T1000 (cell line): ENCODE measurements at regions not wholly inside any gene's neighbourhood (a gene's known extent, or its start where the extent isn't known, plus 50 kb on each side); places are given as distances from the start of the nearest gene placed in this dataset.
"Not testable (repeated sequence)": the region's sequence is repeated elsewhere in the genome, so short reads cannot be mapped to it uniquely, and the experiment has no call there.

Experiments used
- DNase-seq: peaks from one replicate; lab custom pipeline; 2025; ENCODE audit warnings: mixed read lengths; lab: John Stamatoyannopoulos, UW

DNA sequence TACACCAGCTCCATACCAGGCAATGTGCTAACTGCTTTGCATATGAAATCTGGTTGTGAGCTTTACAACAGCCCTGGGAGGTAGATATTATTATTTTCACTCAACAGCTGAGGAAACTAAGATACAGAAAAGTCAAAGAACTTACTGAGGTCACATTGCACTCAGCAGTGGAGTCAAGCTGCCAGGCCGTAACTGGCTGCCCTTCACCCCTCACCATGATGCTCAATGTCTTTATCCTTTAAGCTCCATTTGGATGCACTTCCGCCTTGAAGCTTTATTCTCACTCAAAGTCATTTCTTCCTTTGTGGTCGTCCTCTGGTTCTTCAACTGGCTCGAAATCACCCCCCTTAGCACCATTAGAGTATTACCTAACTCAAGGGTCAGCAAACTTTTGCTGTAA is 81.7 kb upstream of the RALGPS2 start:
- no peak for DNase-seq

DNA sequence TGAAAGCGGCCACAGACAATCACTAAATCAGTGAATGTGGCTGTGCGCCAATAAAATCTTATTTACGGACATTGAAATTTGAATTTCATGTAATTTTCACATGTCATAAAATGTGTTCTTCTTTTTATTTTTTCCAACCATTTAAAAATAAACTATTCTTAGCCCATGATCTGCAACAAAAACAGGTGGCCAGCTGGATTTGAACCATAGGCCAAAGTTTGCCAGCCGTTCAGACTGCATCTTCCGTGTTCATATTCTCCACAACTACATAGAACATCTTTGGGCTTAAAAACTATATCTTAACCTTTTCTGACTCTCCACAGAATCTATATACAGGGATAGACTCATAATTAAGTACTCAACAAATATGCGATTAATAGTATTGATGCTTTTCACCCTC is 81.2 kb upstream of the RALGPS2 start:
- no peak for DNase-seq

DNA sequence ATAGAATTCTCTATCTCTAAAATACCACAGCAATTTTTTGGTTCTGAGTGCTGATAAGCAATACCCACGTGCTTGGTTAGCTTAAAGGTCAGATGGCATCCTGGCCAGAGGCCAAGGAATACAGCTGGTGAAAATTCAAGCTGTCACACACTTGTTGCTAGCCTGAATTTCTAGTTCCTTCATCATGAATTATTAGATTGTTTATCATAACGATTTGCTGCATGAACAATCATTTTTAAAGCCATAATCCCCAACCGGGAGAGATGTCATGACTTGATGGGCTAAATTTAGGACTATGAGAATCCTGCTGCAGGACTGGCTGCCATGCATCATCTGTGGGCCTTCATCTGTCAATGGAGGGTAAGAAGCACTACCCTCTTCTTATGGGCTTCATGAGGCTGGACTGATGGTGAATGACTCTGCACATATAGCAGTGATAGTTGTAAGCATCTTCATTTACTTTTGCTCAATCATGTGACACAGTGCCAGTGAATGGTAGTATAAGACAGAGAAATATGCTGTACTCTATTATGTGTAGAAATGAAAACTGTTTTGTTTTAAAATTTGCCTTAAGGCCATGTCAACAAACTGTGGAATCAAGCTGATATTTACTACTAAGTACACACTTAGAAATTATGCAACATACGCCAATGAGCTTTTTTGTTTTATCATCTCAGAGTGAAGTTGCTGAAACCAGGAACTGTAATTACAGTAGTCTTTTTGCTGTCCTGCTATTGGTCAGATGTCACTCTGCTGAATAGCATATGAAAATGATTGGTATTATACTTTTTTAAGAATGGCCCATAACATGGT is 80.5 kb upstream of the RALGPS2 start:
- DNase-seq, result no peak

DNA sequence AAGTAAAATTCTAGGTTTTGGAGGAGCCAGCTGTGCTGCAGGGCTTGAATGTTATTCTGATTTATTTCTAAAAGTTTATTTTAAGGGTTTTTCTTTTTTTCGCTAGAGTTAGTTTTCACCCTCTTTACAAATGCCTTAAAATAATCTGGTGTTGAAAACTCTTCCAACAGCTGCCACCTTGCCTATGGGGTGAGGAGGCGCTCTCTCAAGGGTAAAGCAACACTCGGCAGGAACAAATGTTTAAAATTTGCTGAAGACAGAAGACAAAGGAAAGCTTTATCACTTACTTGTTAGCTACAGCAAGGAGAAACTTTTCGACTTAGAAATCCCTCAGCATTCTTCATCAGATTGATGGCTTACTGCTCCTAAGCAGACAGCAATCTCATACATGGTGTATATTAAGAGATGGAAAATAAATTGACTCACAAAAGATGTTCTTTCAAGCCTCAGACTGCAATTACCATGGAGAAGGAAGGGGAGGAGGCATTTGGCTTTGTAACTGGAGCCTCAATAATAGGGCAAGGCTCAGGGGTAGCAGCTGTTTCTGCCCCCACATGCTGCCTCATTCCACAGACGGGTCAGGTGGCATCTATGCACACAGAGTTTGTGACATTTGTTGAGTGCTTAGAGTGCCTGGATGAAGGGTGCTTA is 79.8 kb upstream of the RALGPS2 start:
- no peak for DNase-seq

DNA sequence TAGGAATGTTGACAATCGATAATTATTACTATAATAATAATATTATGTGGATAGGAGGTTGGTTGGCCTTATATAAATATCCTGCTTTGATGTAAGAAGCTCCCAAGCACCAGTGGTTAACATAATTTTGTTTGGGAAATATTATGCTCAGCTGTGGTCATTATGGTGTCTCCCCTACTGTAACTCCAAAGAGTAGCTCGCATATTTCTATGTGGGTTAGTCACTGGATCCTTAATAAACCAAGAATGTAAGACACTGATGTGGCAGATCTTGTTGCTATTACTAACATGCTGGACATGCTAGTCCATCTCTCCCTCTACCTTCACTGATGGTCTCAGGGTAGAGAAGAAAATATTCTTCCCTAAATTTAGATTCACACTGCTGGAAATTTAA is 79.2 kb upstream of the RALGPS2 start:
- DNase-seq, result no peak

DNA sequence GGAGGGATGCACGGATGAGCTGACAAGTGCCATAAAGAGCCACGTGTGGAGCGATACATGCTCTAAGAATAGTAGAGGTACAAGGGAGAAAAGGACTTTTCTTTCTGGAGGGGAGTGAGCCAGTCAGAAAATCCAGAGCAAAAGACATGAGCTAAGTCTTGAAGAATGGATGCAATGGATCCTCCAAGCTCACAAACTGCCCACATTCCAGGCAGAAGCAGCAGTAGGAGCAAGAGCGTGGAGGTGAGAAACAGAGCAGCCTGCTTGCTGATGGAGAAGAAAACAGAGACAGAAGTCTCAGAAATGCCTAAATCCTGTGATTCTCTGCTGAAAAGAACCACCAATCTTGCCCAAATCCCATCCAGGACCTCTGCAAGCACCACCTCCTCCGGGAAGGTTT is 78.2 kb upstream of the RALGPS2 start:
- DNase-seq, result no peak

DNA sequence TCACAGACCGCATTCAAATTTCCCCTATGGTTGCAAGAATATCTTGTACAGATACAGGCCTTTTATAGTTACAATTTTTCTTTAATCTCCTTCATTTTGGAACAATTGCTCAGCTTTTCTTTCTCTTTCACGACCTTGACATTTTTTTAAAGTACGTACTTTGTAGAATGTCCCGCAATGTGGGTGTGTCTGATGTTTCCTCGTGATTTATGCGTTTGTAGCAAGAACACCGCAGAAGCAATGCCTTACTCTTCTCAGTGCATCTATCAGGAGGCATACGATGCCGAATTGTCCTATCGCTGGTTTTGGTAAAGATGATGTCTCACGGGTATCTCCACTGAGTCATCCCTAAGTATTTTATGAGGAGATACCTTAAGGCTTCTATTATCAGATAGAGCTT is 76.9 kb upstream of the RALGPS2 start:
- no peak for DNase-seq

DNA sequence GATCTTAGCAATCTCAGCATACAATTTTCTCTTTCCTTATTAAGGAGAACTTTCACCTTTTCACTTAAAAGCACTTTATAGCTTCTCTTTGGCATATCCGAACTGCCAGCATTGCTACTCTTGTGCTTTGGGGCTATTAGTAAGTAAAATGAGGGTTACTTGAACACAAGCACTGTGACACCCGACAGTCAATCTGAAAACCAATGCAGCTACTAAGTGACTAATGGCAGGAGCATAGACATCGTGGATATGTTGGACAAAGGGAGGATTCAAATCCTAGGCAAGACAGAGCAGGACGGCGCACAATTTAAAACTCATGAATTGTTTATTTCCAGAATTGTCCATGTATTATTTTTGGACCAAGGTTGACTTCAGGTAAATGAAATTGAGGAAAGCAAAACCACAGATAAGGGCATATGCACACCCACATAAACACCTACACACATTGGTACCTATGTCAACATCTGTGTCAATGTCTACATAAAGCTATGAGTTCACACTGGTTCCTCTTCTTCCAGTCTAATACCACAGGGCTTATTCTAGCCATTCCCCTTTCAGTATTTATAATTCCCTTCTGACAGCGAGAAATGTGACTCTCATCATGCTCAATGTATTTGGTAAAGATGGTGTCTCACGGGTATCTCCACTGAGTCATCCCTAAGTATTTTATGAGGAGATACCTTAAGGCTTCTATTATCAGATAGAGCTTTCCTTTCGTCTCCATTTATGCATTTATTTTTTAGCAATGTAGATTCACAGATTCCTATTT is 75.3 kb upstream of the RALGPS2 start:
- DNase-seq, result no peak

DNA sequence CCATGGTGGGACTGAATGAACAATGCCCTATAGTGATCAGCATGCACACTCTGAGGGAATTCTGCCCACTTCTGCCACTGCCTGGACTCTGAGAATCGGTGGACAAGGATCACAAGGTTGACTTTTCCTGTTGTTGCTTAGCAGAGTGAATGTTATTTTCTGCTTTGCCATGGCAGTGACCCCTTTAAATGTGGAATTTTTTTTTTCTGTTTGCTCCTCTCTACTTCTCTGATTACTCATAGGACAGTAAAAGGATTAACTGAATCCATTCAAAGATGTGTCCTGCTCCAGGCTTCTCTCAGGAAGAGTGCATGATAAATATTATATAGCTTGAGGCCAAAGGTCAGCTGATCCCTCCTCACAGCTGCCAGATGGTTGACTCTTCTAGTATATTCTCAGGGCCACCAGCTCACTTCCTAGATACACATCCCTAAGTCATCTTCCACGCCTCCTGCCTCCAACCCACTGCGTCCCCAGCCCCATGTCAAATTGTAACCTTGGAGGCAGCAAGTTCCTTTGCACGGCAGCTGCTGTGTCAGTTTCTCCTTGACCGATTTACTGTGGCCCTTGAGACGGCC is 74.0 kb upstream of the RALGPS2 start:
- peak; percentile 54 for DNase-seq

DNA sequence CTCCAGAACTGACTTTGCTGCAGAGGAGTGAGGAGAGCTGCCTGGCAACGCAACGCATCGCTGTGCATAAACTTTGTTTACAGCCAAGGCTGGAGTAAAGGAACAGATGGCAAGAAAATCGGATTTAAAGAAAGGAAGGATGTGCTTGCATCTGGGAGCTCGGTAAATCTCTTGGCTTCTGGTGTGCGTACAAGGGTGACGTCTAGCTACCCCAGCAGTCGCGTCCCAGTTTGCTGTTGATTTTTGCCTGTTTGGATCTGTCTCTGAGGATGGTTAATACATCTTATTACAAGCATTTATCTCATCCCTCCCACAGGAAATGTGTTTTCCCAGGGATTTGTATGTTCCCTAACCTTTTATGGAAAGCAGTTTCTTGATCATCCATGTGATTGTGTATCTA is 73.3 kb upstream of the RALGPS2 start:
- DNase-seq, result no peak

DNA sequence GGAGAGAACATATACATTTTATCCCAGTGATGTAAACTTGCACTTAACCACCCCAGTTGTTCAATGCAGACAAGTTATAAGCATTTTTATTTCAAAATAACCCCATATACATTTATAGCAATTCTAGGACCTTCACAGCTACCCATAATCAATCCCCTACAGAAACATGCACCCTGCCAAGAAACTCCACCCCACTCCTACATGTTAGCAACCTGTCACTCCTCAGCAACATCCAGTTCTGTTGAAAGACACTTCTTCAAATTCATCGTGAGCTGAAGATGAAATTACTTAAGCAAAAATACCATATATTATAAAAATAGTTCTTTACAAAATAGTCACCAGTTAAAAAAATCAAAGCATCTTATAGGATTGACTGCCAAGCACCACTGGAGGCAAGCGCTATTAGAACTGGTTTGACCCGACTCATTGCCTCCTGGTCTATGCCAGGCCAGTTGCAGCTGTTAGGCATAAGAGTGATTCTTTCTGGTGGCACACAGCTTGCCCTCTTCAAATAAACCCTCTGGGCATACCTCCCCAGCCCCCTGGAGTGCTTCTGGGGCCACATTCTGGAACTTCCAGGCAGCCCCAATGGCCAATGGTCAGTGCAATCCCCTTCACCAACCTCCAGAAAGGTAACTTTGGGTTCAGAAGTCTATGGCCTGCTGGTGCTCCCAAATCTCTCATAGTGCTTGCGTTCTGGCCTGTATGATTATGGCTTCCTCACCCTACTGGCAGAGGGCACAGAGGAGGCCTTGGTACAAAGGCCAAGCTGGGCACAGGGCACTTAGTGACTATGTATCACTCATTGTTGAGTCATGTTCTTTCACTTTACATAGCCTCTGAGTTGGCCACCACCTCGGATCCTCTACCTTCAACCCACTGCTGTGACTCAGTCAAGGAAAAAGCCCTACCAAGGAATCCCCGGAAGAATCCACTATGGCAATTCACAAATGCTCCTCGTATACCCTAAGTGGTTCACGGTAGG is 72.2 kb upstream of the RALGPS2 start:
- no peak for DNase-seq

DNA sequence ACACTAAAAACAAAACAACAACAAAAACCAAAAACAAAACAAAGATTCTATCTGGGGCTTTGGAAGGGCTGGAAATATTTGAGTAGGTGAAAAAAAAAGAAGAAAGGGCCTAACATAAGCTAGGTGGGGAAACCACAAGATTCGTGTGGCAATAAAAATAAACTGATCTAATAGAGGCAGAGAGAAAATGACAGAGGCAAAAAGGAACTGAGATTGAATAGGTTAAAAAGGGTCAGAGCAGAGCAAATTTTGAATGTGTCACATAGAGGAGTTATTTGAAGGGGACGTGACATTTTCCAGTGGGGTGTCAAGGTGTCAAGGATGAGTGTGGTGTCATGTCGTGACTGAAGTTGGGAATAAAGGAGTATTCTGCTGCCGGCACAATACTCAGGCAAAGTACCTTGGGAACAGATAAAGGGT is 65.2 kb upstream of the RALGPS2 start:
- DNase-seq, result no peak

DNA sequence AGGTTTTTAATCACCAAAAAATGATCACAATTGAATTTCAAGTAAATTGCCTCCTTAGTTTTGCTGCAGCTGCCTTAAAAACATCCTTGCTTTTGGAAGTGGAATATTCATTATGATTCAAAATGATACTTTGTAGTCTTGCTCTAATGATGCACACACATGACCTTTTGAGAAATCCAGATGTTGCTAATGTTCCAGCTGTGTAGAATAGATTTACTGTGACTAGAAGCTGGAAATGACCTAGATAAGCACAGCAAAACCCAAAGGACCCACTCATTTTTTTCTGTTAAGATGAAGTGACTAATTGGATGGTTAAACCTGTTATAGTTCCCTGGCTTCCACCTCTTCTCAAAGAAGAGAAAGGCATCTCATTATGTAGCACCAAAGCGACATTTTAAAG is 64.6 kb upstream of the RALGPS2 start:
- no peak for DNase-seq

DNA sequence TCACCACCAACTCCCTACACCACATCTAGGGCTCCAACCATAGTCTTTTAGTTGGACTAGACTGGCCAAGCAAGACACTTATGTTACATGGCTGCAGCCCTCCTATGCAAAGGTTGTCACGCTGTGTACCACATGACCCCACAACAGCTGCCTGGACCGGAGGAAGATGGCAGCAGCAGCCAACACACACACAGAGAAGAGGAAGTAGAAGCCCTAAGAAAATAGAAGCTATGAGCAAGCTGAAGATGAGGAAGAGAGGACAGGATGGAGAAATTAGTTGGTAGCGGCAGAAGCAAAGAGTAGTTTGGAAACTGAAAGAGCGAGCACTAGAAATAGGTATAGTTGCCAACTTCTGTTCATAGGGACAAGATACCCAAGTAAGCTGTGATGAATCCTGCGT is 60.8 kb upstream of the RALGPS2 start:
- DNase-seq, result no peak

DNA sequence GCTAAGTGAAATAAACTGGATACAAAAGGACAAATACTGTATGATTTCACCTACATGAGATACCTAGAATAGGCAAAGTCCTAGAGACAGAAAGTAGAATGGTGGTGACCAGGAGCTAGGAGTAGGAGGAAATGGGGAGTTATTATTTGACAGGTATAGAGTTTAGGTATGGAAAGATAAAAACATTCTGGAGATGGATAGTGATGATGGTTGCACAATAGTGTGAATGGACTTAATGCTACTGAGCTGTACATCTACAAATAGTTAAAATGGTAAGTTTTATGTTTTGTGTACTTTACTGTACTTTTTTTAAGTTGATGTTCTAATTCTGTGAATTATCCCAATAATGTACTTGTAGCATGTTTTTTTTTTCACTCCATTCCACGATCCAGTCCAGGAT is 59.5 kb upstream of the RALGPS2 start:
- no peak for DNase-seq

DNA sequence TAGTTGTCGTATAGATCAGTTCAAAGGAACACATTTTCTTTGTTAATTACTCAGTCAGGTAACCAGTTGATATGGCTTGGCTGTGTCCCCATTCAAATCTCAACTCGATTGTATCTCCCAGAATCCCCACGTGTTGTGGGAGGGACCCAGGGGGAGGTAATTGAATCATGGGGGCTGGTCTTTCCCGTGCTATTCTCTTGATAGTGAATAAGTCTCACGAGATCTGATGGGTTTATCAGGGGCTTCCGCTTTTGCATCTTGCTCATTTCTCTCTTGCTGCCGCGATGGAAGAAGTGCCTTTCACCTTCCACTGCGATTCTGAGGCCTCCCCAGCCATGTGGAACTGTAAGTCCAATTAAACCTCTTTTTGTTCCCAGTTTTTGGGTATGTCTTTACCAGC is 58.2 kb upstream of the RALGPS2 start:
- not testable (repeated sequence) for DNase-seq

DNA sequence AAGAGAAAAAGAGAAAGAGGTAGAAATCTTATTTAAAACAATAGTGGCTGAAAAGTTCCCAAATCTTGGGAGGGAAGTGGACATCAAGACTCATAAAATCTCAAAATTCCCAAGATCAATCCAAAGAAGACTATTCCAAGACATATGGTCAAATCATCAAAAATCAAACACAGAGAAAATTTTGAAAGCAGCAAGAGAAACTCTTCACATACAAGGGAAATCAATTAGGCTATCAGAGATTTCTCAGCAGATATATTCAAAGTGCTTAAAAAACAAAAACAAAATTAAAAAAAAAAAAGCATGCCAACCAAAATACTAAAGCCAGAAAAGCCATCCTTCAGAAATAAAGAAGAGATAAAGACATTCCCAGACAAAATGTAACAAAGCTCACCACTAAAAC is 52.6 kb upstream of the RALGPS2 start:
- DNase-seq, result no peak

DNA sequence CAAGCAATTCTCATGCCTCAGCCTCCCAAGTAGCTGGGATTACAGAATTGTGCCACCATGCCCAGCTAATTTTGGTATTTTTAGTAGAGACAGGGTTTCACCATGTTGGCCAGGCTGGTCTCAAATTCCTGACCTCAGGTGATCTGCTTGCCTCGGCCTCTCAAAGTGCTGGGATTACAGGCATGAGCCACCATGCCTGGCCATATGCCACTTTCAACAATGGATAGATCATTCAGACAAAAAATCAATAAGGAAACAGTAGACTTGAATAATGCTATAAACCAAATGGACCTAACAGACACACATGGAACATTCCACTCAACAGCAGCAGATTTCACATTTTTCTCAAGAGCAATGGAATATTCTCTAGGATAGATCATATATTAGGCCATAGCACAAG is 50.5 kb upstream of the RALGPS2 start:
- DNase-seq, result not testable (repeated sequence)
